K562 (cell line): ENCODE measurements at regions not wholly inside any gene's neighbourhood (a gene's known extent, or its start where the extent isn't known, plus 50 kb on each side); places are given as distances from the start of the nearest gene placed in this dataset.

Experiments used
- ATAC-seq: fragments of 200-7000 bp; cut with Tn5 transposase; 3 replicates; pipeline ENCODE4 v1.9.1; 2020; ENCODE audit warnings: moderate library complexity
- BruUV-seq: library from RNA; stranded (reverse); fragments of 400-500 nt; replicated peaks from 2 replicates; lab custom pipeline; 2021; lab: Mats Ljungman, UMichigan
- CTCF ChIA-PET: fragments of 300-600 bp; formaldehyde crosslinking; extraction: SDS; loops from one replicate; lab custom pipeline; 2021; ENCODE audit warnings: low intra/inter-chr PET ratio; lab: Yijun Ruan, JAX
- POLR2A ChIA-PET: fragments of 300-600, 350-650 bp; sonication (Branson Sonifier 250); formaldehyde crosslinking; extraction: SDS; loops from one replicate; lab custom pipeline; 2021; ENCODE audit warnings: antibody characterized with exemption, inconsistent platforms; lab: Yijun Ruan, JAX
- DNase-seq, 4 experiments: peaks; one replicate each; pipeline versions ENCODE4 v3.0.0 to v3.0.0-alpha.2; 2011 to 2018; ENCODE audit warnings: low spot score in 3 of 4, mixed read lengths in 3 of 4; ENCODE audit errors: extremely low read depth in 1 of 4
- FAIRE-seq: peaks from 2 replicates; lab custom pipeline; 2011; peaks lifted over from hg19 to GRCh38; lab: Jason Lieb, UNC
- H2AFZ ChIP-seq: 2 replicates; pipeline ENCODE4 v1.6.0; 2011; ENCODE audit warnings: low read depth, low read length, control low read depth, inconsistent platforms
- H3K27ac ChIP-seq: fragments of 200-600 bp; 3 replicates; pipeline ENCODE4 v1.8.0; 2011; ENCODE audit warnings: low read depth, mild to moderate bottlenecking, control low read depth, inconsistent platforms, low read length, moderate library complexity, mixed read lengths; ENCODE audit errors: extremely low read depth
- H3K27me3 ChIP-seq, 2 experiments: fragments of 300-600 bp in 1 of 2; 2 replicates in 1 of 2; 3 replicates in 1 of 2; pipeline versions ENCODE4 v1.6.0 to v1.8.0; 2011; ENCODE audit warnings: inconsistent platforms in 2 of 2, low read length in 2 of 2, mild to moderate bottlenecking in 1 of 2, mixed read lengths in 1 of 2, moderate library complexity in 1 of 2; ENCODE audit not compliant: control insufficient read depth in 2 of 2, insufficient read depth in 2 of 2
- H3K36me3 ChIP-seq: fragments of 300-600 bp; 3 replicates; pipeline ENCODE4 v1.8.0; 2011; ENCODE audit warnings: mild to moderate bottlenecking, low read length, inconsistent platforms; ENCODE audit not compliant: control insufficient read depth, insufficient read depth
- H3K4me1 ChIP-seq, 2 experiments: fragments of 200-600 bp in 1 of 2; replicated peaks in 1 of 2; 2 replicates in 1 of 2; 3 replicates in 1 of 2; pipeline versions ENCODE4 v1.5.1 to v1.8.0; 2011; ENCODE audit warnings: inconsistent platforms in 2 of 2, low read length in 2 of 2, mild to moderate bottlenecking in 1 of 2, mixed read lengths in 1 of 2, moderate library complexity in 1 of 2; ENCODE audit not compliant: control insufficient read depth in 2 of 2, insufficient read depth in 2 of 2
- H3K4me2 ChIP-seq: 2 replicates; pipeline ENCODE4 v1.6.1; 2011; ENCODE audit warnings: low read length, control low read depth, inconsistent platforms, mixed read lengths; ENCODE audit not compliant: insufficient read depth
- H3K4me3 ChIP-seq: fragments of 200-600 bp; sonication (generic), shearing (Covaris generic); 2 replicates; pipeline ENCODE4 v1.5.1; 2016; ENCODE audit warnings: control low read depth, inconsistent platforms
- H3K79me2 ChIP-seq: fragments of 200-600 bp; 3 replicates; pipeline ENCODE4 v1.8.0; 2011; ENCODE audit warnings: low read length, inconsistent platforms; ENCODE audit not compliant: control insufficient read depth, insufficient read depth
- H3K9ac ChIP-seq, 2 experiments: 2 replicates each; pipeline versions ENCODE4 v1.6.0 to v1.6.1; 2011; ENCODE audit warnings: low read depth in 2 of 2, low read length in 2 of 2, control low read depth in 1 of 2, inconsistent platforms in 1 of 2, mild to moderate bottlenecking in 1 of 2, mixed read lengths in 1 of 2; ENCODE audit not compliant: insufficient read depth in 1 of 2
- H3K9me1 ChIP-seq: one replicate; pipeline ENCODE4 v1.6.0; 2011; ENCODE audit warnings: inconsistent platforms, mild to moderate bottlenecking, low read length, moderate library complexity; ENCODE audit not compliant: control insufficient read depth, insufficient read depth
- H3K9me3 ChIP-seq: replicated peaks from 2 replicates; pipeline ENCODE4 v1.5.1; 2011; ENCODE audit warnings: low read depth, low read length, inconsistent platforms; ENCODE audit not compliant: control insufficient read depth, insufficient read depth
- H4K20me1 ChIP-seq: replicated peaks from 2 replicates; pipeline ENCODE4 v1.6.1; 2011; ENCODE audit warnings: low read length, inconsistent platforms, mixed read lengths; ENCODE audit not compliant: control insufficient read depth, insufficient read depth
- CEBPB ChIP-seq: fragments of 450-650 bp; IDR thresholded peaks from 2 replicates; pipeline ENCODE4 v1.6.1; 2016; ENCODE audit warnings: missing genetic modification characterization, missing compliant biosample characterization
- FOXJ2 ChIP-seq: fragments of 200-800 bp; sonication (Bioruptor generic); IDR thresholded peaks from 2 replicates; pipeline ENCODE4 v1.6.1; 2016; ENCODE audit warnings: missing genetic modification characterization, missing compliant biosample characterization
- HMG20A ChIP-seq: fragments of 450-650 bp; formaldehyde crosslinking; conservative IDR thresholded peaks from 2 replicates; pipeline ENCODE4 v1.4.0; 2020; ENCODE audit warnings: mild to moderate bottlenecking, mixed read lengths
- MAFF ChIP-seq: IDR thresholded peaks from 2 replicates; pipeline ENCODE4 v1.6.1; 2012; ENCODE audit warnings: low read length, improper control_type of control experiment
- MEF2D ChIP-seq: conservative IDR thresholded peaks from 2 replicates; pipeline ENCODE4 v1.6.1; 2016; ENCODE audit warnings: low read depth, missing genetic modification characterization, missing compliant biosample characterization
- POLR2B ChIP-seq: fragments of 450-650 bp; IDR thresholded peaks from 2 replicates; pipeline ENCODE4 v1.6.1; 2018; ENCODE audit warnings: low read depth; ENCODE audit not compliant: partially characterized antibody
- PTTG1 ChIP-seq: fragments of 450-650 bp; IDR thresholded peaks from 2 replicates; pipeline ENCODE4 v1.6.1; 2016; ENCODE audit warnings: low read depth, mild to moderate bottlenecking, missing genetic modification characterization, missing compliant biosample characterization
- RFX7 ChIP-seq: fragments of 250-450 bp; sonication (Bioruptor Pico); IDR thresholded peaks from 2 replicates; pipeline ENCODE4 v1.5.1; 2021; ENCODE audit warnings: mild to moderate bottlenecking
- TAF1 ChIP-seq: IDR thresholded peaks from 2 replicates; pipeline ENCODE4 v1.6.1; 2011; ENCODE audit warnings: mild to moderate bottlenecking, low read length, moderate library complexity; ENCODE audit not compliant: insufficient read depth, control insufficient read depth, severe bottlenecking; ENCODE audit errors: extremely low read depth
- TRIM24 ChIP-seq, 2 experiments: fragments of 450-650 bp; IDR thresholded peaks; 2 replicates each; pipeline ENCODE4 v1.6.1; 2016
- WGBS: fragments of 100-300 bp; shearing (Covaris generic); methylation state at CpG from one replicate; pipeline ENCODE4 v1.1.6; 2016; ENCODE audit warnings: low coverage, mixed read lengths; ENCODE audit not compliant: insufficient coverage; ENCODE audit errors: missing lambda C conversion rate; 5-methylcytosine and 5-hydroxymethylcytosine counted together
- in situ Hi-C: fragments of 300-500 bp; cut with MboI; formaldehyde crosslinking; loops from 4 replicates; pipeline ENCODE4 v1.15.0; 2018; ENCODE audit warnings: inconsistent platforms, mixed read lengths
- intact Hi-C: fragments of 100-400 bp; cut with micrococcal nuclease; formaldehyde crosslinking; loops from 2 replicates; pipeline ENCODE4 v1.14.2; 2022
- TF ChIP-seq, protein P1 (sequence below): sonication (generic); formaldehyde crosslinking; IDR thresholded peaks from 2 replicates; pipeline ENCODE4 v1.8.0; 2022; ENCODE audit warnings: missing genetic modification reagents, mild to moderate bottlenecking, borderline replicate concordance
- TF ChIP-seq, protein P2 (sequence below): sonication (generic); formaldehyde crosslinking; IDR thresholded peaks from 2 replicates; pipeline ENCODE4 v1.8.1; 2023; ENCODE audit warnings: mild to moderate bottlenecking, missing genetic modification reagents

DNA sequence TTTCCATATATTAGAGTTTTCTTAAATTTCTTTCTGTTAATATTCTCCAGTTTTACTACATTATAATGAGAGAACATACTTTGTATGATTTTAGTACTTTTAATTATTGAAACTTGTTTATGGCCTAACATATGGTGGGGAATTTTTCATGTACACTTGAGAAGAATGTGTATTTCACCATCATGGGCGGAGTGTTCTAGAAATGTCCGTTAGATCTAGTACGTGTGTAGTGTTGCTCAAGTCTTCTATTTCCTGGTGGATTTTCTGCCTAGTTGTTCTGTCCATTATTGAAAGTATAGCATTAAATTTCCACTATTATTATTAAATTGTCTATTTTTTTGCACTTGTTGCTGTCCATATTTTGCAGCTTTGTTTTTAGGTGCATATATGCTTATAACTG is 64.0 kb upstream of the RGS21 start:
- intact Hi-C loops (no loop called here), in situ Hi-C loops (no loop called here)
- no peak for ATAC-seq
- Histone ChIP-seq H4K20me1 (no peaks in the 10 kb centered on the region), H3K4me3 (no peak overlapping the region), H3K27ac (no peak overlapping the region), H2AFZ (no peak overlapping the region), H3K9me3 (no peaks in the 10 kb centered on the region), H3K79me2 (no peaks in the 10 kb centered on the region), H3K4me1 (no peaks in the 10 kb centered on the region), H3K9me1 (no peaks in the 10 kb centered on the region), H3K4me2 (no peak overlapping the region), H3K9ac (no peak overlapping the region), H3K27me3 (no peaks in the 10 kb centered on the region), H3K36me3 (no peaks in the 10 kb centered on the region)
- ChIA-PET POLR2A (no interaction called here), CTCF (no interaction called here)
- DNase-seq = no peak
- no peak for FAIRE-seq
- no TSS peak for BruUV-seq
- 43% methylated on average over 3 of the region's 3 CpGs for WGBS
- 0 out of 2 replicates have a peak, but pooled peaks have one; percentile 7 for TF ChIP-seq CEBPB (tag)
- no peak for TF ChIP-seq POLR2B

DNA sequence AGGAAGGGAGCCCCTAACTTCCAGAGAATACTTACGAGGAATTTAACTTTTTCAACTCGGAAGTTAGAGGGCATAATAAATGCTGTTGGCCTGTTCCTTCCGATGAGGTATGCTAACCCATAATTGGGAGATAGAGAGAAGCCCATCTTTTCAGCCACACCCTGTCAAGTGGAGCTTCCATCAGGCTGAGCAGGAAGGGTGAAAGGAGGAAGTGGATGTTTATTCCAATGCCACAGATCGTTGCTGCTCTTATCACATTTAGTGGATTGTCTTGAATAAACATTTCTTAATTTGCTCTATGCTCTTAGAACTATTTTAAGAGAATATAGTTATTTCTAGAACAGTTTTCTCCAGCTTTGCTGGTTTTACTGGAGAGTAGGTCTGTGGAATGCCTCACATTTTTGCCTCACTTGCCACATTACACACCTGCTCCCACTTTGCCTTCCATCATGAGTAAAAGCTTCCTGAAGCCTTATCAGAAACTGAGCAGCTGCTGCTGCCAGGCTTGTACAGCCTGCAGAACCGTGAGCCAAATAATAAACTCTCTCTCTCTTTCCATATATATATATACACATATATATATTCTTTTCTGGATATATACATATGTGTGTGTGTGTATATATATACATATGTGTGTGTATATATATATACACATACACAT is 60.0 kb upstream of the RGS21 start:
- intact Hi-C loops (no loop called here), in situ Hi-C loops (no loop called here)
- H3K9ac ChIP-seq = no peak overlapping the region
- no peaks in the 10 kb centered on the region for H3K4me1 ChIP-seq
- H3K4me3 ChIP-seq = no peak overlapping the region
- ChIA-PET CTCF (no interaction called here), POLR2A (interaction anchor here (0.9 kb wide), 1 partner anchor 467 kb away, joined by 3 read pairs; no protein-coding TSS in a partner anchor)
- H4K20me1 ChIP-seq = no peaks in the 10 kb centered on the region
- H2AFZ ChIP-seq = peak overlapping the region; percentile 58
- peak; percentile 82 for ATAC-seq
- FAIRE-seq = no peak
- no peaks in the 10 kb centered on the region for H3K9me1 ChIP-seq
- no TSS peak for BruUV-seq
- 11% methylated on average over 5 of the region's 5 CpGs for WGBS
- H3K36me3 ChIP-seq = no peaks in the 10 kb centered on the region
- H3K27ac ChIP-seq = peak overlapping the region; percentile 24; the same call in 1 of the 3 replicates
- no peaks in the 10 kb centered on the region for H3K79me2 ChIP-seq
- H3K9me3 ChIP-seq = no peaks in the 10 kb centered on the region
- H3K27me3 ChIP-seq = no peaks in the 10 kb centered on the region
- peak in 2 of 4 experiments; percentile 14 to 44 for DNase-seq
- H3K4me2 ChIP-seq = peak overlapping the region; percentile 45
- TF ChIP-seq TRIM24 (IDR thresholded peaks at IDR 0.05) (0 out of 4 replicates have a peak, but pooled peaks of 1 of the 2 experiments have one; percentile 15), RFX7 (CRISPR knock-in tag) (no peak), HMG20A (CRISPR knock-in tag) (no peak), MEF2D (tag) (no peak), PTTG1 (tag) (no peak), FOXJ2 (tag) (no peak), MAFF (no peak), TAF1 (no peak)
- TF ChIP-seq, protein P1, sequence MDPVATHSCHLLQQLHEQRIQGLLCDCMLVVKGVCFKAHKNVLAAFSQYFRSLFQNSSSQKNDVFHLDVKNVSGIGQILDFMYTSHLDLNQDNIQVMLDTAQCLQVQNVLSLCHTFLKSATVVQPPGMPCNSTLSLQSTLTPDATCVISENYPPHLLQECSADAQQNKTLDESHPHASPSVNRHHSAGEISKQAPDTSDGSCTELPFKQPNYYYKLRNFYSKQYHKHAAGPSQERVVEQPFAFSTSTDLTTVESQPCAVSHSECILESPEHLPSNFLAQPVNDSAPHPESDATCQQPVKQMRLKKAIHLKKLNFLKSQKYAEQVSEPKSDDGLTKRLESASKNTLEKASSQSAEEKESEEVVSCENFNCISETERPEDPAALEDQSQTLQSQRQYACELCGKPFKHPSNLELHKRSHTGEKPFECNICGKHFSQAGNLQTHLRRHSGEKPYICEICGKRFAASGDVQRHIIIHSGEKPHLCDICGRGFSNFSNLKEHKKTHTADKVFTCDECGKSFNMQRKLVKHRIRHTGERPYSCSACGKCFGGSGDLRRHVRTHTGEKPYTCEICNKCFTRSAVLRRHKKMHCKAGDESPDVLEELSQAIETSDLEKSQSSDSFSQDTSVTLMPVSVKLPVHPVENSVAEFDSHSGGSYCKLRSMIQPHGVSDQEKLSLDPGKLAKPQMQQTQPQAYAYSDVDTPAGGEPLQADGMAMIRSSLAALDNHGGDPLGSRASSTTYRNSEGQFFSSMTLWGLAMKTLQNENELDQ = no peak
- TF ChIP-seq, protein P2, sequence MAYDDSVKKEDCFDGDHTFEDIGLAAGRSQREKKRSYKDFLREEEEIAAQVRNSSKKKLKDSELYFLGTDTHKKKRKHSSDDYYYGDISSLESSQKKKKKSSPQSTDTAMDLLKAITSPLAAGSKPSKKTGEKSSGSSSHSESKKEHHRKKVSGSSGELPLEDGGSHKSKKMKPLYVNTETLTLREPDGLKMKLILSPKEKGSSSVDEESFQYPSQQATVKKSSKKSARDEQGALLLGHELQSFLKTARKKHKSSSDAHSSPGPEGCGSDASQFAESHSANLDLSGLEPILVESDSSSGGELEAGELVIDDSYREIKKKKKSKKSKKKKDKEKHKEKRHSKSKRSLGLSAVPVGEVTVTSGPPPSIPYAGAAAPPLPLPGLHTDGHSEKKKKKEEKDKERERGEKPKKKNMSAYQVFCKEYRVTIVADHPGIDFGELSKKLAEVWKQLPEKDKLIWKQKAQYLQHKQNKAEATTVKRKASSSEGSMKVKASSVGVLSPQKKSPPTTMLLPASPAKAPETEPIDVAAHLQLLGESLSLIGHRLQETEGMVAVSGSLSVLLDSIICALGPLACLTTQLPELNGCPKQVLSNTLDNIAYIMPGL (CRISPR knock-in tag) = no peak
